ENCODE measurements at regions not wholly inside any gene's neighbourhood (a gene's known extent, or its start where the extent isn't known, plus 50 kb on each side); places are given as distances from the start of the nearest gene placed in this dataset.

DNA sequence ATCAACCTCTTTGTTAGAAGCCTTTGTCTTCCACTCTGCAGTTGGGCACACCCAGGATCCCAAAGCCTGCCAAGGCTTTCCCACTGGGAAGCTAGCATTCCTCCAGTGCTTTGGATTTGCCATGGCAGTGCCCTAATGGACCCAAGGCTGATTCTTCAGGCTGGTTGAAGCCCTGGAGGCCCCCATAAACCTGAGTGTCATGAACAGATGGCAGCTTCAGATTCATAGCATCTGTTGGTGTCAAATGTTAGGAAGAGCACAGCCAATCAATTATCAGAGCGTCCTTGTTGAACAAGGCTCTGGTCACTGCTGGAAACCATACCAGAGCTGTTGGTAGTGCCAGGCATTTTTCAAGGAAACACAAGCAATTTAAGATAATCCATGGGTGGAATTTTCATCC lies 241.1 kb upstream of the KLF4 start:
- H3K27me3 Mint-ChIP-seq: no peaks in the 10 kb centered on the region
- no peak overlapping the region for H3K27ac Mint-ChIP-seq
- no peak overlapping the region for H3K4me3 Mint-ChIP-seq
- no peaks in the 10 kb centered on the region for H3K36me3 Mint-ChIP-seq
- H3K9me3 Mint-ChIP-seq (ENCODE audit: low read depth): peaks cover 3% of the 10 kb centered on the region
- H3K4me1 Mint-ChIP-seq (ENCODE audit: low read depth): no peaks in the 10 kb centered on the region

DNA sequence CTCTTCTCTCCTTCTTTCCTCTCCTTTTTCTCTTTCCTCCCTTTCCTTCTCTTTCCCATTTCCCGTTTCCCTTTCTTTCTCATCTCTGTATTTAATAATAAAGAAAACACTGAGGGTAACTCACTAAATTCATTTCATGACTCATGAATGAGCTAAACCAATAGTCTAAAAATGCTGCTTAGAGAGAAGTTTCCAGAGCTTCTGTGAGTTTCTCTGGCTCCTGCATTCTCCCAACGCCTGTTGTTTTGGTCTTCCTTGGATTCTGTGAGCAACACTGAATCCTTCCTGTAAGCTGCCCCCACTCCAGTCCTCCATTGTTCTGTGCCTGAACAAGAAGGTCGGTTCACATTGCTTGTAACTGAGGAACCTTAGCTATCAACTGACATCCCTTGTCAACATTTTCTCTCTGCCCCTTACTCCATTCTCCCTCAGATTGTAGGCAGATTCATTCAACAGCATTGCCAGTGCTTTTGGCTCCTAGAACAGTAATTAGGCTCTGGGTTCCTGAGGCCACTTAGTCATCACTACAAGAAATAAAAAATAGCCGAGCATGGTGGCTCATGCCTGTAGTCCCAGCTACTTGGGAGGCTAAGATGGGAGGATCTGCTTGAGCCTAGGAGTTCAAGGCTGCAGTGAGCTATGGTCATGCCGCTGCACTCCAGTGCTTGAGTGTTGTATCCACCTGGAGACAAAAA lies 237.7 kb upstream of the KLF4 start:
- no peak overlapping the region for H3K27ac Mint-ChIP-seq
- peaks cover 3% of the 10 kb centered on the region for H3K9me3 Mint-ChIP-seq (ENCODE audit: low read depth)
- no peaks in the 10 kb centered on the region for H3K36me3 Mint-ChIP-seq
- no peaks in the 10 kb centered on the region for H3K4me1 Mint-ChIP-seq (ENCODE audit: low read depth)
- no peak overlapping the region for H3K4me3 Mint-ChIP-seq
- no peaks in the 10 kb centered on the region for H3K27me3 Mint-ChIP-seq

DNA sequence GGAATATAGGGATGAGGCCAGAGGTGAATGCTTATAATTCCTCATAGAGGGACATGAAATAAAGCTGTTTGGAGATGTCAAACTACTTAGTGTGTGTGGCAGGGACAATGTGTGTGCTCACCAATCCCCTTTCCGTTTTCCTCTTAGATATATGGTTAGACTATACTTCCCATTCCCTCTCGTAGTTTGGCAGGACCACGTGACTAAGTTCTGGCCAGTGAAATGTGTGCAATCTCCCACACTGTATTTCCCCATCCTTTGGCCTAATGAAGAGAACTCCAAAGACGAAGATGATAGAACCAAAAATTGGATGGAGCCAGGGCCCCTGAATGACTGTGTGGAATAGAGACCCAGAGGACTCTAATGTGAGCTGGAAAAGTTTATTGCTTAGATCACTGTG lies 233.4 kb upstream of the KLF4 start:
- no peak overlapping the region for H3K4me3 Mint-ChIP-seq
- H3K27me3 Mint-ChIP-seq: no peaks in the 10 kb centered on the region
- H3K9me3 Mint-ChIP-seq (ENCODE audit: low read depth): no peaks in the 10 kb centered on the region
- H3K4me1 Mint-ChIP-seq (ENCODE audit: low read depth): no peaks in the 10 kb centered on the region
- no peak overlapping the region for H3K27ac Mint-ChIP-seq
- H3K36me3 Mint-ChIP-seq: no peaks in the 10 kb centered on the region

GRCh38 chr9:107721705-107722245 lies 232.2 kb upstream of the KLF4 start:
- Mint-ChIP-seq H3K27me3 (no peaks in the 10 kb centered on the region), H3K9me3 (ENCODE audit: low read depth) (no peaks in the 10 kb centered on the region), H3K27ac (no peak overlapping the region), H3K36me3 (no peaks in the 10 kb centered on the region), H3K4me1 (ENCODE audit: low read depth) (no peaks in the 10 kb centered on the region), H3K4me3 (no peak overlapping the region)

- H3K9me3 Mint-ChIP-seq (ENCODE audit: low read depth): no peaks in the 10 kb centered on the region
- H3K4me1 Mint-ChIP-seq (ENCODE audit: low read depth): no peaks in the 10 kb centered on the region
These were observed 230.9 kb upstream of the KLF4 start for GRCh38 chr9:107720501-107720900.

DNA sequence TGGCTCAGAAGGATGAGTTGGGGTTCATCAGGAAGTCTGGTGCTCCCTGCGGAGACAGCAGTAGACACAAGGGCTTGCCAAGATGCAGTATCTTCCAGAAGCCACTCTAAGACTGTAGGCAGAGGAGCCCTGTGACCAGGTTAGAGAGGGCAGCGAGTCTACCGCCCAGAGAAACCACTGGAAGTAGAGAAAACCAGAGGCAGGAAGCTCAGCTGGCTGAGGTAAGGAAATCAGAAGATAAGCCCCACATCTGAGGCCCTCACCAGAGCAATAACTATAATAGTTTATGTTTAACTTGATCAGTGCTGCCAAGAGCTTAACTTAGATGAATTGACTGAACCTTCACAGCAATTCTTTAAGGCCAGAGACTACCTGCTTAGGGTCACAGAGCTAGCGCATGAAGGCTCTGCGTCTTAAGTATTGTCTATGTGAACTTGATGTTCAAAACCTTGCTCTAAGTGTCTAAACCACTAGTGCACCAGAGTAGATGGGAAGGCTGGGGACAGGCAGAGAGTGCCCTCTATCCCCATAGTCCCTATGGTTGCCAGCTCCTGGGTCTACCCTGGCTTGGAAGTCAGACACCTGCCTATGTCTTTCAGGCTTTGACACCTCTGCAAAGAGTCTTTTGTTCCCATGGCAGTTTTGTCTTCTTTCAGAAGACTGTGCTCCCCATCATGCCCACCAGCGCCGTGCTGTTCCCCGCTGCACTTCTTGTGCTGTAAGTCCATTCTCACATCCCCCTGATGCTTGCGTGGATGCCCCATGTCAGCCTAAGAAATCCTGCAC lies 228.2 kb upstream of the KLF4 start:
- H3K27me3 Mint-ChIP-seq: peaks cover 3% of the 10 kb centered on the region
- no peaks in the 10 kb centered on the region for H3K36me3 Mint-ChIP-seq
- no peak overlapping the region for H3K4me3 Mint-ChIP-seq
- no peak overlapping the region for H3K27ac Mint-ChIP-seq
- no peaks in the 10 kb centered on the region for H3K4me1 Mint-ChIP-seq (ENCODE audit: low read depth)
- H3K9me3 Mint-ChIP-seq (ENCODE audit: low read depth): no peaks in the 10 kb centered on the region

More at GRCh38 chr9:107720501-107720900, 230.9 kb upstream of the KLF4 start:
- no peak overlapping the region for H3K4me3 Mint-ChIP-seq
- no peak overlapping the region for H3K27ac Mint-ChIP-seq
- no peaks in the 10 kb centered on the region for H3K36me3 Mint-ChIP-seq
- H3K27me3 Mint-ChIP-seq: no peaks in the 10 kb centered on the region

DNA sequence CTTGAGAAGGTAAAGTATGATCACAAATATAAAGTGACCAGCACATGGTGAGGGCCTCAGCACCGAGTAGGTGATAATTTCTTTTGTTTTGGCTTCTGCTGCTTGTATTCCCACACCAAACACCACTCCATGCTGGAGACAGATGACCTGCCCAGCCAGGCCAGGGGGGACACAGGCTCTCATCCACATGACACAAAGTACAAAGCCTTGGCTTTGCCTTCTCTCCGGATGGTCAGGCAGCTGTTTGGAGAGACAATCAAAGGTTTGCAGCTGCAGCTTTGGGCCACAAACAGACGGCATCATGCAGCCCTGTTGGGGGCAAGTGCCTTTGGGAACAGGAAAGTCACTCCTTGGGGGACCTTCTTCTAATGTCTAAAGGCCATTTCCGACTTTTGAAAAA lies 226.2 kb upstream of the KLF4 start:
- Mint-ChIP-seq H3K27me3 (peaks cover 3% of the 10 kb centered on the region), H3K9me3 (ENCODE audit: low read depth) (no peaks in the 10 kb centered on the region), H3K36me3 (no peaks in the 10 kb centered on the region), H3K4me3 (no peak overlapping the region), H3K4me1 (ENCODE audit: low read depth) (no peaks in the 10 kb centered on the region), H3K27ac (no peak overlapping the region)

GRCh38 chr9:107713470-107713869 lies 223.9 kb upstream of the KLF4 start:
- H3K27ac Mint-ChIP-seq: no peak overlapping the region
- H3K9me3 Mint-ChIP-seq (ENCODE audit: low read depth): no peaks in the 10 kb centered on the region
- H3K4me3 Mint-ChIP-seq: no peak overlapping the region
- peaks cover 3% of the 10 kb centered on the region for H3K27me3 Mint-ChIP-seq
- H3K4me1 Mint-ChIP-seq (ENCODE audit: low read depth): no peaks in the 10 kb centered on the region
- H3K36me3 Mint-ChIP-seq: no peaks in the 10 kb centered on the region

DNA sequence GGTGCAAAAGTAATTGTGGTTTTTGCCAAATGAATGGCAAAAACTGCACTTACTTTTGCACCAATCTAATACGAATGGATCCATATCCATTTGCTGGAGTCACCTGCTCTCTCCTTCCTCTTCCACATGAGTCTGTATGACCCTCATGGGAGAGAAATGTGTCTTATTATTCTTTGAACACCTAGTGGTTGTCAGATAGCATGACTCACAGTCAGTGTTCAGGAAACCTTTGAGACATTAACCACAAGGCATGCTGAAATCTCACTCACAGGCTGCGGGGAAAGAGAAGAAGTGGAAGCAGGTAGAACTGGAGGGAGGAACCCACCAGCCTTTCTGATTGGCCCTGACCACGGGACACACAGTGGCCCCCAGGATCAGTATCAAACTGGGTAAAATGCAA lies 222.8 kb upstream of the KLF4 start:
- Mint-ChIP-seq H3K27me3 (peaks cover 3% of the 10 kb centered on the region), H3K4me3 (no peak overlapping the region), H3K36me3 (no peaks in the 10 kb centered on the region), H3K4me1 (ENCODE audit: low read depth) (no peaks in the 10 kb centered on the region), H3K27ac (no peak overlapping the region), H3K9me3 (ENCODE audit: low read depth) (no peaks in the 10 kb centered on the region)

GRCh38 chr9:107711542-107711941 lies 222.0 kb upstream of the KLF4 start:
- no peaks in the 10 kb centered on the region for H3K4me1 Mint-ChIP-seq (ENCODE audit: low read depth)
- no peak overlapping the region for H3K4me3 Mint-ChIP-seq
- H3K27me3 Mint-ChIP-seq: peaks cover 3% of the 10 kb centered on the region
- H3K27ac Mint-ChIP-seq: no peak overlapping the region
- no peaks in the 10 kb centered on the region for H3K9me3 Mint-ChIP-seq (ENCODE audit: low read depth)
- H3K36me3 Mint-ChIP-seq: no peaks in the 10 kb centered on the region

- H3K27ac Mint-ChIP-seq: no peak overlapping the region
- no peaks in the 10 kb centered on the region for H3K9me3 Mint-ChIP-seq (ENCODE audit: low read depth)
- H3K4me1 Mint-ChIP-seq (ENCODE audit: low read depth): no peaks in the 10 kb centered on the region
- no peaks in the 10 kb centered on the region for H3K36me3 Mint-ChIP-seq
- H3K4me3 Mint-ChIP-seq: no peak overlapping the region
- H3K27me3 Mint-ChIP-seq: peaks cover 3% of the 10 kb centered on the region
These were observed 221.4 kb upstream of the KLF4 start for GRCh38 chr9:107710953-107711352.

- Mint-ChIP-seq H3K4me1 (ENCODE audit: low read depth) (no peaks in the 10 kb centered on the region), H3K27me3 (peaks cover 3% of the 10 kb centered on the region), H3K9me3 (ENCODE audit: low read depth) (no peaks in the 10 kb centered on the region), H3K4me3 (no peak overlapping the region), H3K36me3 (no peaks in the 10 kb centered on the region), H3K27ac (no peak overlapping the region)
These were observed 221.0 kb upstream of the KLF4 start for GRCh38 chr9:107710546-107710945.

- H3K27me3 Mint-ChIP-seq: peaks cover 3% of the 10 kb centered on the region
- no peaks in the 10 kb centered on the region for H3K4me1 Mint-ChIP-seq (ENCODE audit: low read depth)
- no peak overlapping the region for H3K27ac Mint-ChIP-seq
- no peaks in the 10 kb centered on the region for H3K36me3 Mint-ChIP-seq
- H3K4me3 Mint-ChIP-seq: no peak overlapping the region
- H3K9me3 Mint-ChIP-seq (ENCODE audit: low read depth): no peaks in the 10 kb centered on the region
These were observed 219.2 kb upstream of the KLF4 start for GRCh38 chr9:107708791-107709190.

- Mint-ChIP-seq H3K4me1 (ENCODE audit: low read depth) (no peaks in the 10 kb centered on the region), H3K27ac (no peak overlapping the region), H3K36me3 (no peaks in the 10 kb centered on the region), H3K27me3 (no peaks in the 10 kb centered on the region), H3K9me3 (ENCODE audit: low read depth) (no peaks in the 10 kb centered on the region), H3K4me3 (no peak overlapping the region)
These were observed 218.4 kb upstream of the KLF4 start for GRCh38 chr9:107707915-107708441.

GRCh38 chr9:107707428-107707837 lies 217.9 kb upstream of the KLF4 start:
- Mint-ChIP-seq H3K4me3 (no peak overlapping the region), H3K9me3 (ENCODE audit: low read depth) (no peaks in the 10 kb centered on the region), H3K36me3 (no peaks in the 10 kb centered on the region), H3K27me3 (no peaks in the 10 kb centered on the region), H3K4me1 (ENCODE audit: low read depth) (no peaks in the 10 kb centered on the region), H3K27ac (no peak overlapping the region)

All from activated naive CD8-positive, alpha-beta T cell (primary cell).